ENCODE measurements at regions not wholly inside any gene's neighbourhood (a gene's known extent, or its start where the extent isn't known, plus 50 kb on each side); places are given as distances from the start of the nearest gene placed in this dataset.
"Not testable (repeated sequence)": the region's sequence is repeated elsewhere in the genome, so short reads cannot be mapped to it uniquely, and the experiment has no call there.

- peak overlapping the region; percentile 85 for H3K4me3 Mint-ChIP-seq
- H3K9me3 Mint-ChIP-seq: no peaks in the 10 kb centered on the region
- peak overlapping the region; percentile 72 for H3K27ac Mint-ChIP-seq
- peaks cover 76% of the 10 kb centered on the region for H3K4me1 Mint-ChIP-seq (ENCODE audit: low read depth)
- H3K36me3 Mint-ChIP-seq (ENCODE audit: low read depth): peaks cover 9% of the 10 kb centered on the region
- no peaks in the 10 kb centered on the region for H3K27me3 Mint-ChIP-seq
These were observed 64.5 kb upstream of the MBNL1 start for GRCh38 chr3:152204218-152204617.

- peaks cover 76% of the 10 kb centered on the region for H3K4me1 Mint-ChIP-seq (ENCODE audit: low read depth)
- H3K36me3 Mint-ChIP-seq (ENCODE audit: low read depth): peaks cover 9% of the 10 kb centered on the region
- H3K27me3 Mint-ChIP-seq: no peaks in the 10 kb centered on the region
- peak overlapping the region; percentile 95 for H3K27ac Mint-ChIP-seq
- peak overlapping the region; percentile 86 for H3K4me3 Mint-ChIP-seq
- H3K9me3 Mint-ChIP-seq: no peaks in the 10 kb centered on the region
These were observed 63.6 kb upstream of the MBNL1 start for GRCh38 chr3:152205097-152205593.

- Mint-ChIP-seq H3K27me3 (no peaks in the 10 kb centered on the region), H3K9me3 (no peaks in the 10 kb centered on the region), H3K36me3 (ENCODE audit: low read depth) (peaks cover 9% of the 10 kb centered on the region), H3K4me1 (ENCODE audit: low read depth) (peaks cover 78% of the 10 kb centered on the region), H3K4me3 (peak overlapping the region; percentile 86), H3K27ac (peak overlapping the region; percentile 6)
These were observed 62.4 kb upstream of the MBNL1 start for GRCh38 chr3:152206243-152206760.

DNA sequence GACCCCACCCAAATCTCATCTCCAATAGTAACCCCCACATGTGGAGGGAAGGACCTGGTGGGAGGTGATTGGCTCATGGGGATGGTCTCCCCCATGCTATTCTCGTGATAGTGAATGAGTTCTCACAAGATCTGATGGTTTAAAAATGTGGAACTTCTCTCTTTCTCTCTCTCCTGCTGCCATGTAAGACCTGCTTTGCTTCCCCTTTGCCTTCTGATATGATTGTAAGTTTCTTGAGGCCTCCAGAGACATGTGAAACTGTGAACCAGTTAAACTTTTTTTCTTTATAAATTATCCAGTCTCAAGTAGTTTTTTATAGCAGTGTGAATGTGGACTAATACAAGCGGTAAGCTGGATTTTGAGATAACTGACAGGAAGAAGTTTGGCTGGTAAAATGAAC lies 60.3 kb upstream of the MBNL1 start:
- no peaks in the 10 kb centered on the region for H3K27me3 Mint-ChIP-seq
- peaks cover 9% of the 10 kb centered on the region for H3K36me3 Mint-ChIP-seq (ENCODE audit: low read depth)

GRCh38 chr3:152209060-152209459 lies 59.7 kb upstream of the MBNL1 start:
- Mint-ChIP-seq H3K9me3 (no peaks in the 10 kb centered on the region), H3K4me1 (ENCODE audit: low read depth) (peaks cover 84% of the 10 kb centered on the region), H3K4me3 (peak overlapping the region; percentile 17), H3K36me3 (ENCODE audit: low read depth) (peaks cover 9% of the 10 kb centered on the region), H3K27ac (peak overlapping the region; percentile 81), H3K27me3 (no peaks in the 10 kb centered on the region)

More for the DNA sequence above, 60.3 kb upstream of the MBNL1 start:
- peaks cover 82% of the 10 kb centered on the region for H3K4me1 Mint-ChIP-seq (ENCODE audit: low read depth)
- H3K27ac Mint-ChIP-seq: peak overlapping the region; percentile 81
- H3K9me3 Mint-ChIP-seq: no peaks in the 10 kb centered on the region
- H3K4me3 Mint-ChIP-seq: peak overlapping the region; percentile 17

DNA sequence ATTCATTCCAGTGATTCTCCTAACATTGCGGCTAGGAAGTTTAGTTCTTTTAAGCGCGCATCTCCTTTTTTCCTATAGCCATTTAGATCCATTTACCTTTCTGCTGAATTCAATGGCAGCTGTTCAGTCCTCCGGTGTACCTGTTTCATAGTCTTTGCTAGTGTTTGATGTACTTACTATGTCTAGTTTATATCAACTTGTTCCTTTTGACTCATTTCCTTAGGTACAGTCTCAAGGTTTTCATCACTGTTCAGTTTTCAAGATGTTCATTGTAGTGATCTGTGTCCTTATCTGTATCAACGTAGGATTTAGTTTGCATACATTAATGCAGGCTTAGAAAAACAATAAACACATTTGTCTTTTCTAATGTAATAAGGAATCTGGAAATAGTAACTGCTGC lies 59.0 kb upstream of the MBNL1 start:
- peaks cover 86% of the 10 kb centered on the region for H3K4me1 Mint-ChIP-seq (ENCODE audit: low read depth)
- H3K36me3 Mint-ChIP-seq (ENCODE audit: low read depth): peaks cover 9% of the 10 kb centered on the region
- H3K27ac Mint-ChIP-seq: peak overlapping the region; percentile 81
- no peaks in the 10 kb centered on the region for H3K9me3 Mint-ChIP-seq
- H3K4me3 Mint-ChIP-seq: peak overlapping the region; percentile 8
- H3K27me3 Mint-ChIP-seq: no peaks in the 10 kb centered on the region

GRCh38 chr3:152210697-152211096 lies 58.0 kb upstream of the MBNL1 start:
- H3K4me1 Mint-ChIP-seq (ENCODE audit: low read depth): peaks cover 82% of the 10 kb centered on the region
- H3K4me3 Mint-ChIP-seq: no peak overlapping the region
- peaks cover 9% of the 10 kb centered on the region for H3K36me3 Mint-ChIP-seq (ENCODE audit: low read depth)
- H3K27ac Mint-ChIP-seq: peak overlapping the region; percentile 16
- no peaks in the 10 kb centered on the region for H3K9me3 Mint-ChIP-seq
- H3K27me3 Mint-ChIP-seq: no peaks in the 10 kb centered on the region

GRCh38 chr3:152211655-152212054 lies 57.1 kb upstream of the MBNL1 start:
- H3K4me3 Mint-ChIP-seq: no peak overlapping the region
- peaks cover 77% of the 10 kb centered on the region for H3K4me1 Mint-ChIP-seq (ENCODE audit: low read depth)
- no peaks in the 10 kb centered on the region for H3K27me3 Mint-ChIP-seq
- H3K27ac Mint-ChIP-seq: no peak overlapping the region
- no peaks in the 10 kb centered on the region for H3K9me3 Mint-ChIP-seq
- H3K36me3 Mint-ChIP-seq (ENCODE audit: low read depth): peaks cover 9% of the 10 kb centered on the region

DNA sequence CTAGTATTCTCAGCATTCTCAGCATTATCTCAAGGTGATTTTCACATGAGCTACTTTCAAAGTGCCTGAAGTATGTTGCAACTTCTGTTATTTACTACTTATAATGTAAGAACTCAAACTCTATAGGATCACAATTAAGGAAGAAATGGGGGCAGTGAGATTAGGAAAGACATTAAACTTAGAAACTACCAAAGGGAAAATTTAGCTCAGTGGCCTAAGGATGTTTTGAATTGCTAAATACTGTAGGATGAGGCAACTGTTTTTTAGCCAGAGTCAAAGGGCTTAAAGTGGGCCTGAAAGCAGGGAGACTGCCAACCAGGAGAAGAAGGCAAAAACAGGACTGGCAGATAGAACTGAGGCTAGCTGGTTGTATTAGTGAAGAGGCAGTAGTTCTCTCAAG lies 55.5 kb upstream of the MBNL1 start:
- Mint-ChIP-seq H3K4me3 (no peak overlapping the region), H3K27ac (peak overlapping the region; percentile 1), H3K4me1 (ENCODE audit: low read depth) (peaks cover 68% of the 10 kb centered on the region), H3K27me3 (no peaks in the 10 kb centered on the region), H3K36me3 (ENCODE audit: low read depth) (peaks cover 9% of the 10 kb centered on the region), H3K9me3 (no peaks in the 10 kb centered on the region)

DNA sequence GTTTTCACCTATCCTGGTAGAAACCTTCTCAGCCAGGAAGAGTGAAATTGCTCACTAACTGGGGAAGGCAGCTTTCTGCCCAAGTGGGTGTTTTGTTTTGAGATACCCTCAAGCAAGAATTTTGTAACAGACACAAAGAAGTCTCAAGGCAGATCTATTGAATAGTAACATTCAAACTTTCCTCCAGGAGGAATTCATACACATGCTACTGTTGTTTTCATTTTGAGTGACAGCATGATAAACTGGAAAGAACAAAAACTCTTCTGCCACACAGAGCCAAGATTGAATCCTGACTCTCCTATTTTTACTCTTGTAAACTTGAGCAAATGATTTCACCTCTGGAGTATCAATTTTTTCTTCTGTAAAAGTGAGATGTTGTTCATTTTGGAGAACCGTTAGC lies 54.8 kb upstream of the MBNL1 start:
- H3K4me3 Mint-ChIP-seq: no peak overlapping the region
- H3K9me3 Mint-ChIP-seq: no peaks in the 10 kb centered on the region
- peaks cover 68% of the 10 kb centered on the region for H3K4me1 Mint-ChIP-seq (ENCODE audit: low read depth)
- H3K36me3 Mint-ChIP-seq (ENCODE audit: low read depth): peaks cover 2% of the 10 kb centered on the region
- no peaks in the 10 kb centered on the region for H3K27me3 Mint-ChIP-seq
- no peak overlapping the region for H3K27ac Mint-ChIP-seq

DNA sequence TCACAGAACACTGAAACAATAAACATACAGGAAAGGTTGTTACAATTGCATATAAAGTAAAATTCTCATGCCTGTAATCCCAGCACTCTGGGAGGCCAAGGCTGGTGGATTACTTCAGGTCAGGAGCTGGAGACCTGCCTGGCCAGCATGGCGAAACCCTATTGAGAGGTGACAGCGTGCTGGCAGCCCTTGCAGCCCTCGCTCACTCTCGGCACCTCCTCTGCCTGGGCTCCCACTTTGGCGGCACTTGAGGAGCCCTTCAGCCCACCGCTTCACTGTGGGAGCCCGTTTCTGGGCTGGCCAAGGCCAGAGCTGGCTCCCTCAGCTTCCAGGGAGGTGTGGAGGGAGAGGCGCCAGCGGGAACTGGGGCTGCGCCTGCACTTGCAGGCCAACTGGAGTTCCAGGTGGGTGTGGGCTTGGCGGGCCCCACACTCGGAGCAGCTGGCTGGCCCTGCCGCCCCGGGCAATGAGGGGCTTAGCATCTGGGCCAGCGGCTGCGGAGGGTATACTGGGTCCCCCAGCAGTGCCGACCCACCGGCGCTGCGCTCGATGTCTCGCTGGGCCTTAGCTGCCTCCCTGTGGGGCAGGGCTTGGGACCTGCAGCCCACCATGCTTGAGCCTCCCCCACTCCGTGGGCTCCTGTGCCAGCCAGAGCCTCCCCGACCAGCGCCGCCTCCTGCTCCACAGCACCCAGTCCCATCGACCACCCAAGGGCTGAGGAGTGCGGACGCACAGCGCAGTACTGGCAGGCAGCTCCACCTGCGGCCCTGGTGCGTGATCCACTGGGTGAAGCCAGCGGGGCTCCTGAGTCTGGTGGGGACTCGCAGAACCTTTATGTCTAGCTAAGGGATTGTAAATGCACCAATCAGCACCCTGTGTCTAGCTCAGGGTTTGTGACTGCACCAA lies 51.5 kb upstream of the MBNL1 start:
- H3K4me3 Mint-ChIP-seq; H3K9me3 Mint-ChIP-seq; H3K27ac Mint-ChIP-seq; H3K27me3 Mint-ChIP-seq; H3K36me3 Mint-ChIP-seq (ENCODE audit: low read depth): not testable (repeated sequence)
- peaks cover 68% of the 10 kb centered on the region for H3K4me1 Mint-ChIP-seq (ENCODE audit: low read depth)

DNA sequence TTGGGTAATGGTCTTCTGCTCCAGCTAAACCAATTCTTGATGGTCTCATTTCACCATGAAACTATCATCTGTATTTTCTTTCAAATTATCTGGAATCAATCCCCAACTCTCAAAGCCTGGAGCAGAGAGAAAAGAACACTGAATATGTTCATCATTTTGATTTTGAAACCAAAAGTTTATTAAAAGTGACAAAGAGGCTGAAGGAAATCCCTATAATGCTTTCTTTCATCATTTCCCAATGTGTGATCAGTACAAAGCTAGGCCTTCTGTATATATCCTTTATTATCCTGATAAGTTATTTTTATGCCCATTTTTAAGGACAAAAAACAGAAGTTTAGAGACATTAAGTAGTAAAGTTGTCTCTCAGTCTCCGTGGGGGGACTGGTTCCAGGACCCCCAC lies 50.1 kb upstream of the MBNL1 start:
- Mint-ChIP-seq H3K27me3 (no peaks in the 10 kb centered on the region), H3K9me3 (no peaks in the 10 kb centered on the region), H3K4me3 (peak overlapping the region; percentile 77), H3K27ac (peak overlapping the region; percentile 81), H3K36me3 (ENCODE audit: low read depth) (no peaks in the 10 kb centered on the region), H3K4me1 (ENCODE audit: low read depth) (peaks cover 71% of the 10 kb centered on the region)

Measured in stimulated activated naive CD8-positive, alpha-beta T cell treated with anti-CD3 and anti-CD28 coated beads, Interleukin-15, Interleukin-2, amounts not matched to agents 100 ng/mL and 50 ng/mL, for 24 hours (primary cell).